ENCODE measurements at regions not wholly inside any gene's neighbourhood (a gene's known extent, or its start where the extent isn't known, plus 50 kb on each side); places are given as distances from the start of the nearest gene placed in this dataset.

GRCh38 chr13:33351319-33351718, 65.8 kb upstream of the STARD13 start:
- POLR2A ChIA-PET, result no interaction called here

GRCh38 chr13:33352041-33352440, 66.5 kb upstream of the STARD13 start:
- Histone ChIP-seq H3K36me3 (ENCODE audit: control insufficient read depth in 2 of 2, insufficient read depth in 2 of 2, low read length in 1 of 2) (no peaks in the 10 kb centered on the region), H3K27me3 (replicated peaks in 1 of 2; ENCODE audit: control insufficient read depth in 2 of 2, insufficient read depth in 2 of 2, low read length in 1 of 2) (no peaks in the 10 kb centered on the region; a peak in 2 of 4 replicates), H3K4me2 (ENCODE audit: control insufficient read depth, insufficient read depth) (no peak overlapping the region), H3K27ac (ENCODE audit: control insufficient read depth, insufficient read depth) (no peak overlapping the region), H3K4me3 (no peak overlapping the region), H2AFZ (ENCODE audit: control insufficient read depth, low read depth, low read length) (no peak overlapping the region), H3K79me2 (ENCODE audit: control insufficient read depth, insufficient read depth, low read length) (no peaks in the 10 kb centered on the region), H3K9ac (ENCODE audit: control insufficient read depth, insufficient read depth, low read length) (no peak overlapping the region), H4K20me1 (ENCODE audit: control insufficient read depth, insufficient read depth) (no peaks in the 10 kb centered on the region), H3K9me3 (replicated peaks; ENCODE audit: control insufficient read depth, insufficient read depth, low read length) (no peaks in the 10 kb centered on the region), H3K4me1 (ENCODE audit: control insufficient read depth, insufficient read depth, low read length) (no peaks in the 10 kb centered on the region)
- WGBS (ENCODE audit: insufficient coverage, insufficient replicate concordance, low lambda C conversion rate, missing lambda C conversion rate), result over 99% methylated on average over 5 of the region's 5 CpGs
- ChIA-PET POLR2A (no interaction called here), CTCF (no interaction called here), SMC1A (ENCODE audit: uncharacterized antibody, unreplicated experiment) (interaction anchor here (1.3 kb wide), 1 partner anchor 13 kb away, joined by 4 read pairs; no protein-coding TSS in a partner anchor), RAD21 (ENCODE audit: unreplicated experiment) (no interaction called here)
- in situ Hi-C loops (cut with MboI), result no loop called here
- no TSS peak for BruUV-seq (replicated peaks)
- intact Hi-C loops (cut with micrococcal nuclease; ENCODE audit: unreplicated experiment), result no loop called here
- ATAC-seq (no peak), FAIRE-seq (no peak), DNase-seq (ENCODE audit: low read depth, low spot score) (no peak)
- TF ChIP-seq ZBED1 (IDR thresholded peaks at IDR 0.05; ENCODE audit: borderline replicate concordance) (no peak), NBN (IDR thresholded peaks at IDR 0.05) (no peak), MAX (IDR thresholded peaks at IDR 0.05; ENCODE audit: low read depth, low read length) (no peak), DPF2 (IDR thresholded peaks at IDR 0.05) (no peak), IKZF2 (IDR thresholded peaks at IDR 0.05) (no peak), EGR1 (IDR thresholded peaks at IDR 0.05; ENCODE audit: borderline replicate concordance in 1 of 2, low read depth in 2 of 2, low read length in 2 of 2) (no peak), SMAD1 (IDR thresholded peaks at IDR 0.05; ENCODE audit: low read depth, partially characterized antibody) (no peak), E2F8 (IDR thresholded peaks at IDR 0.05; ENCODE audit: low read depth, partially characterized antibody) (no peak)

More at GRCh38 chr13:33351319-33351718, 65.8 kb upstream of the STARD13 start:
- ATAC-seq (no peak), FAIRE-seq (no peak), DNase-seq (ENCODE audit: low read depth, low spot score) (no peak)
- no peak overlapping the region for H3K9ac ChIP-seq (ENCODE audit: control insufficient read depth, insufficient read depth, low read length)
- RAD21 ChIA-PET (ENCODE audit: unreplicated experiment), result no interaction called here
- H2AFZ ChIP-seq (ENCODE audit: control insufficient read depth, low read depth, low read length), result no peak overlapping the region
- no peaks in the 10 kb centered on the region for H4K20me1 ChIP-seq (ENCODE audit: control insufficient read depth, insufficient read depth)
- SMC1A ChIA-PET (ENCODE audit: uncharacterized antibody, unreplicated experiment), result interaction anchor here (1.3 kb wide), 1 partner anchor 12 kb away, joined by 4 read pairs; no protein-coding TSS in a partner anchor
- no peak overlapping the region for H3K4me2 ChIP-seq (ENCODE audit: control insufficient read depth, insufficient read depth)
- no peak overlapping the region for H3K4me3 ChIP-seq
- no peaks in the 10 kb centered on the region for H3K9me3 ChIP-seq (replicated peaks; ENCODE audit: control insufficient read depth, insufficient read depth, low read length)
- WGBS (ENCODE audit: insufficient coverage, insufficient replicate concordance, low lambda C conversion rate, missing lambda C conversion rate), result 51% methylated on average over 2 of the region's 2 CpGs
- BruUV-seq (replicated peaks), result no TSS peak
- no peak overlapping the region for H3K27ac ChIP-seq (ENCODE audit: control insufficient read depth, insufficient read depth)
- intact Hi-C loops (cut with micrococcal nuclease; ENCODE audit: unreplicated experiment) (no loop called here), in situ Hi-C loops (cut with MboI) (no loop called here)
- TF ChIP-seq RB1 (IDR thresholded peaks at IDR 0.05; ENCODE audit: borderline replicate concordance), result no peak
- TF ChIP-seq RAD21 (IDR thresholded peaks at IDR 0.05; ENCODE audit: insufficient read depth, low read depth, low read length), result peak; percentile 17; the same call in 1 of the 2 replicates
- no peak for TF ChIP-seq EP300 (IDR thresholded peaks at IDR 0.05; ENCODE audit: borderline replicate concordance in 1 of 2, control insufficient read depth in 1 of 2, low read depth in 2 of 2, low read length in 2 of 2)
- no peak for TF ChIP-seq NFYB (IDR thresholded peaks at IDR 0.05; ENCODE audit: insufficient read depth, low read depth, low read length)
- TF ChIP-seq ZBED1 (IDR thresholded peaks at IDR 0.05; ENCODE audit: borderline replicate concordance), result no peak
- no peak for TF ChIP-seq EED (IDR thresholded peaks at IDR 0.05; ENCODE audit: low read depth)
- no peak for TF ChIP-seq RBBP5 (conservative IDR thresholded peaks at IDR 0.05)
- no peak for TF ChIP-seq NFXL1 (IDR thresholded peaks at IDR 0.05; ENCODE audit: borderline replicate concordance)
- CTCF ChIA-PET, result no interaction called here
- H3K36me3 ChIP-seq (ENCODE audit: control insufficient read depth in 2 of 2, insufficient read depth in 2 of 2, low read length in 1 of 2), result no peaks in the 10 kb centered on the region
- H3K27me3 ChIP-seq (replicated peaks in 1 of 2; ENCODE audit: control insufficient read depth in 2 of 2, insufficient read depth in 2 of 2, low read length in 1 of 2), result no peaks in the 10 kb centered on the region; a peak in 2 of 4 replicates
- H3K79me2 ChIP-seq (ENCODE audit: control insufficient read depth, insufficient read depth, low read length), result no peaks in the 10 kb centered on the region
- H3K4me1 ChIP-seq (ENCODE audit: control insufficient read depth, insufficient read depth, low read length), result no peaks in the 10 kb centered on the region

Data from GM12878 (cell line).